ENCODE measurements at regions not wholly inside any gene's neighbourhood (a gene's known extent, or its start where the extent isn't known, plus 50 kb on each side); places are given as distances from the start of the nearest gene placed in this dataset.

- no peak overlapping the region for H3K4me3 Mint-ChIP-seq
- no peaks in the 10 kb centered on the region for H3K27me3 Mint-ChIP-seq (ENCODE audit: insufficient read depth)
- peaks cover 9% of the 10 kb centered on the region for H3K9me3 ChIP-seq (ENCODE audit: control insufficient read depth, low read length)
- no peak for TF ChIP-seq CTCF (conservative IDR thresholded peaks at IDR 0.05)
- H3K36me3 Mint-ChIP-seq (ENCODE audit: low read depth): peaks cover 14% of the 10 kb centered on the region
- H3K27ac ChIP-seq (ENCODE audit: low read depth, low read length): no peak overlapping the region
- H3K4me3 ChIP-seq (ENCODE audit: low read length): no peak overlapping the region
- no peak for DNase-seq
- peaks cover 9% of the 10 kb centered on the region for H3K9me3 Mint-ChIP-seq
- no peaks in the 10 kb centered on the region for H3K4me1 ChIP-seq (ENCODE audit: control insufficient read depth, insufficient read depth, low read length)
- no peaks in the 10 kb centered on the region for H3K27me3 ChIP-seq (ENCODE audit: control insufficient read depth, insufficient read depth, low read length, poor library complexity, severe bottlenecking)
- H3K27ac Mint-ChIP-seq: no peak overlapping the region
- H3K36me3 ChIP-seq (ENCODE audit: control insufficient read depth, insufficient read depth, low read length): no peaks in the 10 kb centered on the region
- H3K9ac ChIP-seq (ENCODE audit: extremely low read depth, low read length, poor library complexity, severe bottlenecking): no peak overlapping the region
- peaks cover 18% of the 10 kb centered on the region for H3K4me1 Mint-ChIP-seq
These were observed 2257.1 kb upstream of the ACO1 start for GRCh38 chr9:30127371-30127770.

GRCh38 chr9:30140407-30140806 lies 2244.0 kb upstream of the ACO1 start:
- no peak overlapping the region for H3K4me3 ChIP-seq (ENCODE audit: low read length)
- peaks cover 23% of the 10 kb centered on the region for H3K36me3 Mint-ChIP-seq (ENCODE audit: low read depth)
- no peak overlapping the region for H3K4me3 Mint-ChIP-seq
- H3K4me1 ChIP-seq (ENCODE audit: control insufficient read depth, insufficient read depth, low read length): no peaks in the 10 kb centered on the region
- no peak overlapping the region for H3K27ac ChIP-seq (ENCODE audit: low read depth, low read length)
- H3K27me3 ChIP-seq (ENCODE audit: control insufficient read depth, insufficient read depth, low read length, poor library complexity, severe bottlenecking): no peaks in the 10 kb centered on the region
- WGBS, 2 experiments (ENCODE audit: insufficient coverage in 1 of 2, insufficient read length in 1 of 2): 95 to 100% methylated on average over 1 to 2 of the region's 2 CpGs
- DNase-seq: no peak
- no peaks in the 10 kb centered on the region for H3K4me1 Mint-ChIP-seq
- H3K27ac Mint-ChIP-seq: no peak overlapping the region
- TF ChIP-seq CTCF (conservative IDR thresholded peaks at IDR 0.05): no peak
- H3K36me3 ChIP-seq (ENCODE audit: control insufficient read depth, insufficient read depth, low read length): no peaks in the 10 kb centered on the region
- H3K9me3 ChIP-seq (ENCODE audit: control insufficient read depth, low read length): peaks cover 8% of the 10 kb centered on the region
- peaks cover 20% of the 10 kb centered on the region for H3K9me3 Mint-ChIP-seq
- H3K27me3 Mint-ChIP-seq (ENCODE audit: insufficient read depth): no peaks in the 10 kb centered on the region
- no peak overlapping the region for H3K9ac ChIP-seq (ENCODE audit: extremely low read depth, low read length, poor library complexity, severe bottlenecking)

- 89 to 91% methylated on average over 4 to 7 of the region's 7 CpGs for WGBS, 2 experiments (ENCODE audit: insufficient coverage in 1 of 2, insufficient read length in 1 of 2)
- no peak overlapping the region for H3K9ac ChIP-seq (ENCODE audit: extremely low read depth, low read length, poor library complexity, severe bottlenecking)
- H3K9me3 Mint-ChIP-seq: no peaks in the 10 kb centered on the region
- H3K27ac ChIP-seq (ENCODE audit: low read depth, low read length): no peak overlapping the region
- no peaks in the 10 kb centered on the region for H3K27me3 ChIP-seq (ENCODE audit: control insufficient read depth, insufficient read depth, low read length, poor library complexity, severe bottlenecking)
- H3K4me1 Mint-ChIP-seq: peaks cover 4% of the 10 kb centered on the region
- H3K36me3 Mint-ChIP-seq (ENCODE audit: low read depth): no peaks in the 10 kb centered on the region
- no peak overlapping the region for H3K4me3 ChIP-seq (ENCODE audit: low read length)
- no peaks in the 10 kb centered on the region for H3K27me3 Mint-ChIP-seq (ENCODE audit: insufficient read depth)
- DNase-seq: no peak
- no peaks in the 10 kb centered on the region for H3K4me1 ChIP-seq (ENCODE audit: control insufficient read depth, insufficient read depth, low read length)
- H3K9me3 ChIP-seq (ENCODE audit: control insufficient read depth, low read length): no peaks in the 10 kb centered on the region
- no peak overlapping the region for H3K27ac Mint-ChIP-seq
- no peak overlapping the region for H3K4me3 Mint-ChIP-seq
- no peaks in the 10 kb centered on the region for H3K36me3 ChIP-seq (ENCODE audit: control insufficient read depth, insufficient read depth, low read length)
- no peak for TF ChIP-seq CTCF (conservative IDR thresholded peaks at IDR 0.05)
These were observed 2223.9 kb upstream of the ACO1 start for GRCh38 chr9:30160570-30160969.
